Fibroblast of skin of left quadriceps (primary cell): ENCODE measurements at regions not wholly inside any gene's neighbourhood (a gene's known extent, or its start where the extent isn't known, plus 50 kb on each side); places are given as distances from the start of the nearest gene placed in this dataset.

Source experiments
- DNase-seq, 2 experiments: peaks; one replicate each; pipeline ENCODE4 v3.0.0-alpha.2; 2013; ENCODE audit warnings: low read depth in 2 of 2

GRCh38 chr5:174159327-174160114 lies 114.0 kb downstream of the NSG2 start:
- DNase-seq, result no peak

DNA sequence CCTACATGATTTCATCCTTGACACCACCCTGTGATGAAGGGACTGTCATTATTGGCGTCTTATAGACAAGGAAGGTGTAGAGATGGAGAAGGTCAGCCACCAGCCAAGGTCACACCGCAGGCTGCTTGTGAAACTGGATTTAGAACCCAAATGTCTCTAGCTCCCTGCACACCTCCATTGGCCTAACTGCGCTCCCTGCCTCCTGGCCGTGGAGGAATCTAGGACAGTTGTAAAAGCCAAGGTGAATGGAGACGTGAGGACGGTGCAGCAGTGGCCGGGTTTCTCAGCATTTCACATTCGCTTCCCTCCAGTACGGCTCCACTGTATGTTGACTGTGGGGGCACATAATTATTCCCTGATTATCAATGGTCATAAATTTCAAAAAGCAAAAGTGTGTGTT lies 119.9 kb downstream of the NSG2 start:
- no peak for DNase-seq

DNA sequence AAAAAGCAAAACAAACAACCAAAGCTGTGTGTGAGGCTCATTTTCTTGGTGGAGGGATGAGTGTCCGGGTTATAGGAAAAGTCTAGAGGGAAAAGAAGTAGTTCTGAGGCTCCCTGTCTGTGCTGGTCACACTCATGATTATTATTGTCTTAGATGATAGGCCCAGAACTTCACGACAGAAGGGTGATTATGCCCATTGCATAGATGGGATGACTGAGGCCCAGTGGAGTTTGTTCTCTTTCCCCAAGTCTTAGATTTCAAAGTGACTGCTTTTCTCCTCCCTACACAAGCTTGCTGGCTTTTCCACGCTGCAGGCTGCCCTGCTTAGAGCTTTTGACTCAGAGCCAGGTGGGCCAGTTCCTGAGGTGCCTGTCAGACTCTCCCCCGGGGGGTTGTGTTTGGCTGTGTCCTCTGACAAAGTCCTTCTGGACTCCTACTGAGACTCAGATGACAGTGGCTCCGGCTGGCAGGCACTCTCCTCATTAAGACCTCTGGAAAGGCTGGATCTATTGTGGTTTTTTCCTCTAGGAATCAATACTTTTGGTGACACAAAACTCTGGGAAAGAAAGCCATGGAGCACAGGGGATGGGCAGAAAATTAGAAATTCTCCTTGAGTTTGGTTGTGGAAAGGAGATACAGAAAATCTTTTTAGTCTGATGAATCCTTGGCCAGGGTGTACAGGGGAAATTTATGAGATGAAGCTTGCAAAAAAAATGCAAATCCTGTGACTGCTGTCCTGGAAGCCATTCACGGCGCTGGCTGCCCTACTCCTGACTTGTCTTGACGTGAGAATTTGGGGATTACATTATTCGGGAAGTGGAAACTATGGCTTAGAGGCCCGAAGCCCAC lies 120.9 kb downstream of the NSG2 start:
- no peak for DNase-seq

- no peak for DNase-seq
Measured at GRCh38 chr5:174167080-174167910, 121.8 kb downstream of the NSG2 start.

- no peak for DNase-seq
Measured at GRCh38 chr5:174172152-174172551, 126.6 kb downstream of the NSG2 start.

- no peak for DNase-seq
Measured at GRCh38 chr5:174172566-174172965, 127.1 kb downstream of the NSG2 start.

- DNase-seq, result no peak
Measured at GRCh38 chr5:174173766-174174165, 128.3 kb downstream of the NSG2 start.

DNA sequence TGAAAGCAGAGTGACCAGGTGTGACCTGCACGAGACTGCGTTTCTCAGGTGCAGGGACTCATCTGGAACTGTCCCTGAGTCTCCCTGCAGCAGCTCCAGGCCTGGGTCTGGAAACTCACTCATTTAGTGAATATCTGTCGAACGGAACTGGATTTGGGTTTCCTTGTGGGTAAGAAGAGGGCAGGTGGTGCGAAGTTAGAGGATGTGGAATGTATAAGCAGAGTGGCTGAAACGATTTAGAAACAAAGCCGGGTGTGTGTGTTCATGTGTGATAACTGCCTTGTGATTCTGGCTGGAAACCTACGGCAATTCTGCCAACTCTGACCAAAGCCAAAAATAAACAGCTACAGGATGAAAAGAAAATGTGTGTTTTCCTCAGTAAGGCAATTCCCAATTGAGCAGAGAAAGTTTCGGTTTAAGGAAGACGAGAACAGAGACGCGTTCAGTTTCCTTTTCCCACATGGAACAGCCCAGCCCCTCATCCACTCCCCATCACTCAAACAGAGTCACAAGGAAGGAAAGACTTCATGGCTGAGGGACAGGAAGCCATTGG lies 130.3 kb downstream of the NSG2 start:
- no peak for DNase-seq

GRCh38 chr5:174176511-174176910 lies 131.0 kb downstream of the NSG2 start:
- no peak for DNase-seq

GRCh38 chr5:174177531-174177930 lies 132.0 kb downstream of the NSG2 start:
- DNase-seq, result no peak

DNA sequence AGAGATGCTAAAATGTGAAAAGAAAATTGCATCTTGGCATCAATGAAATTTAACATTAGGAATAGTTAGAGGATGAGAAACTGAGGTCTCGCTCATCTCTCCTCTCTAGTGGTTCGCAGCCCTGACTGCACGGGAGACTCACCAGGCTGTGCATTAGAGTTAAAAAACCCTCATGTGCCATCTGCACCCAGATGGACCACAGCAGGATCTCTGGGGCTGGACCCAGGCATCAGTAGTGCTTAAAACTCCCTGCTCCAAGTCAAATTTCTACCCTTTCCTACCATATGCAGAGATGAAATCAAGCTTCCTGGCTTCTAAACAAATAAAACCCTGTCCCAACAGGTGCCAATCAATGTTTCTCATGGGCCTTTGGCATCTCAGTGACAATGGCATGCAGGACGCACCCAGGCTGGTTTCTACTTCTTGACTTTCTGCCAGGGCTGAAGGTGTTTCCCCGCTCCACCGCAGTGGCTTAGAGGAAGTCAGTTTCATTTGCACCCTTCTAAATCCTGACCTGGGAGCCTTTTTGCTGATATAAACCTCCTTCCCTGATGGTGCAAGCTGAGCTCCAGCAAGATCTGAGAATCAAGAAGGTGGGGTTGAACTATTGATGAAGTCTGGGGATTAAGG lies 132.6 kb downstream of the NSG2 start:
- no peak for DNase-seq

- no peak for DNase-seq
Measured at GRCh38 chr5:174180639-174181038, 135.1 kb downstream of the NSG2 start.

DNA sequence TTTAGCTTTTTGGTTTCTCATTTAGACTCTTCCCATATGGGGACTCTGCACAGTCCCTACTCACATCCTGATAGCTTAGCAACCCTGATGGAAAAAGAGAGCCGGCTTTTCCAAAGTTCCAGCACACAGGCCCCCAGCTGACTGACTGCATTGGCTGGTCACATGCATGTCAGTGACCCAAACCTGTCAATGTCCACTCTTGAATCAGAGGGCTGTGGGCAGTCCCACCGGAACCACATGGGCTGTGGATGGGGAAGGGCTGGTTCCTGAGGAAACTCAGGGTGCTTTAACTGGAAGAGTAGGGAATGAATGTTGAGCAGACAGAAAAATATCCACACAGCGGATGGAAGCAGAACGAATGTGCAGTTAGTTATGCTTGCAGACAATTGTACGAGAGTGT lies 136.6 kb downstream of the NSG2 start:
- DNase-seq, result no peak

DNA sequence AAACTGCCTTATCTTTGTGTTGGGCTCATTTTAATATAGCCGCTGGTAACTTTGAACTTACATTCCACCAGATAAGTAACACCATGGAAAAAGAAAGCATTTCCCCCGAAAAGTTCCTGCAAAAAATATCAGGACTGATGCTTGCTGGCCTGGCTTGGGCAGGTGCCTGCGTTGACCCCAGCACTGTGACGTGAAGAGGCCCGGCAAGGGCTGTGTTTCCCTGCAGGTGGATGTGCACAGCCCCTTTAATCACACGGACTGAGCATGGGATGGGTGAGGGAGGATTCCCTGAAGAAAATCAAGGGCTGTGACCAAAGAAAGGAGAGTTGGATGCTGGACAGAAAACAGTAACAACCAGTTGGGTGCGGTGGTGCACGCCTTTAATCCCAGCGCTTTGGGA lies 138.2 kb downstream of the NSG2 start:
- DNase-seq, result no peak

- no peak for DNase-seq
Measured at GRCh38 chr5:174185506-174185905, 140.0 kb downstream of the NSG2 start.

GRCh38 chr5:174186096-174186695 lies 140.7 kb downstream of the NSG2 start:
- no peak for DNase-seq

DNA sequence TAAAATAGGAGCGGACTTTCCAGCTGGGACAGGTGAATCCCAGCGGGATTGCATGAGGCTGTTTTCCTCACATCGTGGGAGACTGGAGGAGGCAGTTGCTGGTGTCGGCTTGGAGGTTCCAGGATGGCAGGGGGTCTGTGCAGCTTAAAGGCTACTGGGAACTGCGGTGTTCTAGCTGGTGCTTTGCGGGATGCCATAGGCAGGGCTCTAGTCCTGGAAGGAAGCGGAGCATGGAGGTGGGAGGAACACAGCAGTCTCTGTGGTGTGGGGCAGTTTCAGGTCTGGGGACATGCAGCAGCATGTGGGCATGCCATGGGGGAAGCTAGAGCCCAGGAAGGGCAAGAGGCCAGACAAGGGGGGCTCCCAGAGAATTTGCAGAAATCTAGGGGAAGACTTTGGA lies 141.5 kb downstream of the NSG2 start:
- no peak for DNase-seq

DNA sequence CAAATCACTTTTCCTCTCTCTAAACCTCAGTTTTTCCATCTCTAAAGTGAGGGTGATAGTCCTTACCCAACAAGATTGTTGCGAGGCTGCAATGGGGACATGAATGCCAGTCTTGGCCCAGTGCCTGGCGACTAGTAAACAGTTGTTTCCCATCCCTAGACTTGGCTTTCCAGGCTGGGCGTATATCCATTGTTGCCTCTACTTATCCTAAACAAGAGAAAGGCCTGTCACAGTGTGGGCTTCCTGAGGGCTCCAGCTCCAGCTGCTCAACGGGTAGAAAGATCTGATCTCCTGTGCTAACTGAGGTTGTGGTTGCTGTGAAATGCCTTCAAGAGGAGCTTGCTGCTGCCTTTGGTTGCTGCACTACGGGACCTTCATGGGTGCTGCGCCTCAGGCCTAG lies 142.0 kb downstream of the NSG2 start:
- DNase-seq, result no peak

- no peak for DNase-seq
Measured at GRCh38 chr5:174188295-174188694, 142.8 kb downstream of the NSG2 start.

DNA sequence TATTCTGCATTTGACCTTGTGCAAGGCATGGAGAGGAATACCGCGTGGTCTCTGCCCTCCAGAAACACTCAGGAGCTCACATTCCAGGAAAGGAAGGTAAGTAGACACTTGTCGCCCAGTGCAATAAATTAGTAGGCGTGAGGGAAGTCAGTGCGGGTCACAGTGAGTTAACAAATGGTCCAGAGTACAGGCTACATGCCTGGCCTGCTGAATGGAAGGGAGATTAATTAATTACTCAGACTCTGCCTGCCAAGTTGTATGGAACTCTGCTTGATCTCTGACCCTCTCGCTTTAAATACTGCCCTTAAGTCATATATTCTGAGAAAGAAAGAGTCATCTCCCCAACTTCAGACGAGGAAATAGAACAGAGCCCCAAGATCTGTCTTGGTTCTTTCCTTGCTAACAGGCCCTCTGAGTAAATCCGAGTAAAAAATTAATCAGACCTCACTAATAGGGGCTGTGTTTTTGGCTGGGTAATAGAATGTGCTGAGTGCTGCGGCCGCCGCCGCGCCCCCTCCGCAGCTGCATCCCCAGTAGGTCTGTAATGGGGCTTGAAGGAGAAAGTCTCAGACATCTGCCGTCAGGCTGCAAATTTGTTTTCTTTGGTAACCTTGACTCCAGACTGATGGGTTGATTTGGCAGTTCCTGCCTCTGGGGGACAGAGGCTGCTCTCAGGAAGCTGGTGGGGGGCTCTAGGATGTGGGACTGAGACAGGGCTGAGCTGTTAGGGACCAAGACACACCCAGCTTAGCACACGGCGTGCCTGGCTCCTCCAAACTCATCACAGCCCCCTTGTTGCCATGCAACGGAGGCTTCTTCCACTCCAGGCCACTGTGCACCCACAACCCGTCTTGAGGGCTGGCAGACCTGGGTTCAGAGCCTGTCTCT lies 144.4 kb downstream of the NSG2 start:
- no peak for DNase-seq
